Esophagus muscularis mucosa (tissue), 4 donors: ENCODE measurements at regions not wholly inside any gene's neighbourhood (a gene's known extent, or its start where the extent isn't known, plus 50 kb on each side); places are given as distances from the start of the nearest gene placed in this dataset.

Experiments used
- DNase-seq: peaks from one replicate; pipeline ENCODE4 v3.0.0-alpha.2; 2017; ENCODE audit errors: extremely low spot score
- H3K27ac ChIP-seq, 4 donors: fragments of 200-600 bp; sonication (generic); replicated peaks in 1 of 4; 1 replicate in 3 of 4; 2 replicates in 1 of 4; pipeline ENCODE4 v1.5.1; 2016 to 2019; ENCODE audit warnings: mild to moderate bottlenecking in 1 of 4
- H3K27me3 ChIP-seq, 4 donors: fragments of 200-600 bp; sonication (generic); one replicate each; pipeline versions ENCODE4 v1.5.1 to v1.6.0; 2016 to 2019
- H3K36me3 ChIP-seq, 4 donors: fragments of 200-600 bp; sonication (generic); one replicate each; pipeline ENCODE4 v1.5.1; 2016 to 2019
- H3K4me1 ChIP-seq, 4 donors: fragments of 200-600 bp; sonication (generic); one replicate each; pipeline ENCODE4 v1.5.1; 2016 to 2019
- H3K4me3 ChIP-seq, 4 donors: fragments of 200-600 bp; sonication (generic); 1 replicate in 2 of 4; 2 replicates in 2 of 4; pipeline ENCODE4 v1.5.1; 2016 to 2019; ENCODE audit warnings: mild to moderate bottlenecking in 4 of 4, moderate library complexity in 1 of 4
- H3K9me3 ChIP-seq, 4 donors: fragments of 200-600 bp; sonication (generic); 1 replicate in 3 of 4; 2 replicates in 1 of 4; pipeline ENCODE4 v1.5.1; 2016 to 2019
- EP300 ChIP-seq: sonication (generic); formaldehyde crosslinking; IDR thresholded peaks from one replicate; pipeline ENCODE4 v1.6.1; 2017; ENCODE audit warnings: antibody characterized with exemption
- POLR2A ChIP-seq: fragments of 450-650 bp; IDR thresholded peaks from one replicate; pipeline ENCODE4 v1.6.1; 2017; ENCODE audit warnings: antibody characterized with exemption, moderate library complexity, mild to moderate bottlenecking, low read depth
- POLR2AphosphoS5 ChIP-seq, 2 donors: sonication (generic); formaldehyde crosslinking; IDR thresholded peaks; one replicate each; pipeline ENCODE4 v1.6.1; 2017; ENCODE audit warnings: antibody characterized with exemption in 2 of 2
- WGBS: methylation state at CpG from one replicate; pipeline ENCODE4 v1.1.5; 2018; 5-methylcytosine and 5-hydroxymethylcytosine counted together
- intact Hi-C: fragments of 100-400 bp; cut with DNase I; formaldehyde crosslinking; loops from one replicate; pipeline ENCODE4 v1.15.1; 2023
- TF ChIP-seq, protein P1 (sequence below), 3 experiments: fragments of 200-600 bp in 2 of 3; fragments of 450-650 bp in 1 of 3; sonication (generic) in 2 of 3; IDR thresholded peaks; one replicate each; pipeline ENCODE4 v1.5.1; 2017 to 2019; ENCODE audit warnings: antibody characterized with exemption in 3 of 3, mild to moderate bottlenecking in 2 of 3, moderate library complexity in 1 of 3

DNA sequence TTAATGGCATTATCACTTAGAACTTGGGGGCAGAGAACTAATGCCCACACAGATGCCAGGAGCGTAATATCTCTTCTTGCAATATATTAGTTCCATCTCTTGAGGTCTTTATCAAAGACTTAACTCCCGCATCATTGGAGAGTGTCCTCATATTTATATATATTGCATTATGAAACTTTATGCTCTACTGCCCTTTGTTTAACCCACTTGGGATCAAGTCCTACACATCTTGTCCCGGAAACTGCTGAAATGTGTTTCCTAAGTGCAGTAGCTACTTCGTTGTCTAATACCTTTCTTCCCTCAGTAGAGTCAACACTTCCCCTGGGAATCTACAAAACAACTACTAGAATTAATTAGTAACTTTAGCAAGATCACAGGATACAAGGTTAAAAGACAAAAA lies 1029.2 kb downstream of the OTOL1 start:
- H3K27ac ChIP-seq: no peak overlapping the region
- no peak for DNase-seq
- intact Hi-C loops: no loop called here
- no peaks in the 10 kb centered on the region for H3K36me3 ChIP-seq
- WGBS: 67% methylated on average over 4 of the region's 4 CpGs
- TF ChIP-seq, protein P1, sequence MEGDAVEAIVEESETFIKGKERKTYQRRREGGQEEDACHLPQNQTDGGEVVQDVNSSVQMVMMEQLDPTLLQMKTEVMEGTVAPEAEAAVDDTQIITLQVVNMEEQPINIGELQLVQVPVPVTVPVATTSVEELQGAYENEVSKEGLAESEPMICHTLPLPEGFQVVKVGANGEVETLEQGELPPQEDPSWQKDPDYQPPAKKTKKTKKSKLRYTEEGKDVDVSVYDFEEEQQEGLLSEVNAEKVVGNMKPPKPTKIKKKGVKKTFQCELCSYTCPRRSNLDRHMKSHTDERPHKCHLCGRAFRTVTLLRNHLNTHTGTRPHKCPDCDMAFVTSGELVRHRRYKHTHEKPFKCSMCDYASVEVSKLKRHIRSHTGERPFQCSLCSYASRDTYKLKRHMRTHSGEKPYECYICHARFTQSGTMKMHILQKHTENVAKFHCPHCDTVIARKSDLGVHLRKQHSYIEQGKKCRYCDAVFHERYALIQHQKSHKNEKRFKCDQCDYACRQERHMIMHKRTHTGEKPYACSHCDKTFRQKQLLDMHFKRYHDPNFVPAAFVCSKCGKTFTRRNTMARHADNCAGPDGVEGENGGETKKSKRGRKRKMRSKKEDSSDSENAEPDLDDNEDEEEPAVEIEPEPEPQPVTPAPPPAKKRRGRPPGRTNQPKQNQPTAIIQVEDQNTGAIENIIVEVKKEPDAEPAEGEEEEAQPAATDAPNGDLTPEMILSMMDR (IDR thresholded peaks at IDR 0.05): no peak
- TF ChIP-seq POLR2AphosphoS5 (IDR thresholded peaks at IDR 0.05): no peak
- no peak for TF ChIP-seq EP300
- no peak for TF ChIP-seq POLR2A
- no peak overlapping the region for H3K4me3 ChIP-seq
- no peaks in the 10 kb centered on the region for H3K9me3 ChIP-seq
- peaks cover 0 to 7% (median 2%) of the 10 kb centered on the region in 4 donors for H3K4me1 ChIP-seq
- H3K27me3 ChIP-seq: no peaks in the 10 kb centered on the region

DNA sequence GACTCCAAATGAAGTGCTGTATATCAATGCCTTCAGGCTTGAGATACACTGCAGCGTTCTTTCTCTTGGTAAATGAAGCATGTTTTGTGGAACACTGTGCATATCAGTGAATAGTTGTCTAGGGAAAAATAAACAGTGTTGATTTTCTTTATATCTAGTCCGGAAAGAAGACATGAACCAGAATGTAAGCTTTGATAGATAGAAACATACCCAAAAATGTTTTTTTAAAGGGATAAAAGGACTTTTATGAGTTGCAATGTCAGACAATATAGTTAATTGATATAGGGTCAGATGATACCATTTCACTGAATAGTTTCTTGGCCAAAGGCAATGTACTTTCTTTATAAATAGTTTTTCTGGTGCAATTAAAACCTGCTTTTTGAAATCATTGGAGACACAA lies 1037.8 kb downstream of the OTOL1 start:
- H3K36me3 ChIP-seq: no peaks in the 10 kb centered on the region
- no peaks in the 10 kb centered on the region for H3K4me1 ChIP-seq
- no peak overlapping the region for H3K4me3 ChIP-seq
- H3K27me3 ChIP-seq: no peaks in the 10 kb centered on the region
- 67% methylated on average over 2 of the region's 2 CpGs for WGBS
- TF ChIP-seq POLR2A (no peak), EP300 (no peak), POLR2AphosphoS5 (IDR thresholded peaks at IDR 0.05) (no peak)
- TF ChIP-seq, protein P1 (IDR thresholded peaks at IDR 0.05): no peak
- intact Hi-C loops: no loop called here
- H3K9me3 ChIP-seq: no peaks in the 10 kb centered on the region
- no peak overlapping the region for H3K27ac ChIP-seq
- no peak for DNase-seq

DNA sequence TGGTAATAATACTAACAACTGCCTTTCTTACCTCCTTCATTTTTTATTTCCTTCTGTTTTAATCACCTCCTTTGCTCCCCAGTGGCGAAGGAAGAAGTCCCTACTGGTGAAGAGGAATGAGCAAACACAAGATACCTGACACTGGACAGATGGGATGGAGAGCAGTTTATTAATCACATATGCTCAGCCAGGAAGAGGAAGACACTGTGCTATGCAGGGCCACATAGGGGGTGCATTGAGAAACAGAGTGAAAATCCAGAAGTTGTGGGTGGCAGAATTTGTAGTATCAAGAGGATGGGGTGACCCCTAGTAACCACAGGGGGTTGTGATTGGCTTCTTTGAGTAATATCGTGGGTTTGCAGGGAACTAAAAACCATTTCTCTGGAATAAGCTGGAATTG lies 1041.9 kb downstream of the OTOL1 start:
- H3K27ac ChIP-seq: no peak overlapping the region
- TF ChIP-seq POLR2A (no peak), EP300 (no peak), POLR2AphosphoS5 (IDR thresholded peaks at IDR 0.05) (no peak)
- TF ChIP-seq, protein P1 (IDR thresholded peaks at IDR 0.05): no peak

DNA sequence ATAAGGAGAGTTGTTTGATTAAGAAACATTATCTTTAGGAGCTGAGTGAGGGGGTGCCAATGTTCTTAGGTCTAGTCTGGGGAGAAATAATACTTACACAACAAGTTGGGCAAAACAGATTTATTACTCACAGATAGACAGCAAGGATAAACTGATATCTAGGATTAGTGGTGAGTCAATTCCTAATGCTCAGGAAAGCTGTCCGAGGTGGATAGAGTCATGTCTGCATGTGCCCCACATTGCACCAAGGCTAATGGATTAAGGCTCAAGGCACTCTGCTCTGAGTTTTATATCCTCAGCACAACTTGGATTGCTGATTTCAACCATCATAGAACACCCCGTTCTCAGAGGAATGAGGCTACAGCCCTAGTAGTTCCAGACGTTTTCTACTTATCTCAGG lies 1042.3 kb downstream of the OTOL1 start:
- Histone ChIP-seq H3K4me3 (no peak overlapping the region), H3K27ac (no peak overlapping the region), H3K36me3 (no peaks in the 10 kb centered on the region), H3K9me3 (no peaks in the 10 kb centered on the region), H3K4me1 (no peaks in the 10 kb centered on the region), H3K27me3 (no peaks in the 10 kb centered on the region)
- intact Hi-C loops: no loop called here
- DNase-seq: no peak
- TF ChIP-seq, protein P1 (IDR thresholded peaks at IDR 0.05): no peak
- TF ChIP-seq POLR2A (no peak), EP300 (no peak), POLR2AphosphoS5 (IDR thresholded peaks at IDR 0.05) (no peak)
- WGBS: 63% methylated on average over 3 of the region's 3 CpGs

More for the DNA sequence above, 1041.9 kb downstream of the OTOL1 start:
- Histone ChIP-seq H3K4me3 (no peak overlapping the region), H3K9me3 (no peaks in the 10 kb centered on the region), H3K4me1 (no peaks in the 10 kb centered on the region), H3K36me3 (no peaks in the 10 kb centered on the region), H3K27me3 (no peaks in the 10 kb centered on the region)
- intact Hi-C loops: no loop called here
- WGBS: 35% methylated on average over 2 of the region's 2 CpGs
- DNase-seq: no peak

DNA sequence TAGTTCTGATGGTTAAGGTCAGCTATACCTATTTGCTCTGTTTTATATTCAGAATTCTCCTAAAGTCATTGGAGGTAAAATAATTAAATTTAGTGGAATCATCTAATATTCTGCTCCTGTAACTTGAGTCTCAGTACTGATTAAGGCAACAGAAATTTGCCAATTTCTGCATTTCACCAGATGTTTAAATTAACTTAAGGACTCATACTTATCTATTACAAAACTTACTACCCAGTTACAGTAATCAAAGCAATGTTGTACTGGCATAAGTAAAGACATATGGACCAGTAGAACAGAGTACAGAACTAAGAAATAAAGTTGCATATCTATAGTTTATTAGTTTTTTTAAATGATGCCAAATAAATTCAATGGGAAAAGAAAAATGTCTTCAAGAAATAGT lies 1043.8 kb downstream of the OTOL1 start:
- H3K27ac ChIP-seq: no peak overlapping the region
- TF ChIP-seq EP300 (no peak), POLR2AphosphoS5 (IDR thresholded peaks at IDR 0.05) (no peak), POLR2A (no peak)
- TF ChIP-seq, protein P1 (IDR thresholded peaks at IDR 0.05): no peak
- no peak overlapping the region for H3K4me3 ChIP-seq
- H3K9me3 ChIP-seq: no peaks in the 10 kb centered on the region
- intact Hi-C loops: no loop called here
- no peaks in the 10 kb centered on the region for H3K4me1 ChIP-seq
- no peaks in the 10 kb centered on the region for H3K27me3 ChIP-seq
- no peak for DNase-seq
- H3K36me3 ChIP-seq: no peaks in the 10 kb centered on the region
